Muscle layer of duodenum (tissue), 2 donors: ENCODE measurements at regions not wholly inside any gene's neighbourhood (a gene's known extent, or its start where the extent isn't known, plus 50 kb on each side); places are given as distances from the start of the nearest gene placed in this dataset.

Experiments
- H3K27ac ChIP-seq: one replicate; pipeline ENCODE4 v1.7.0; 2013; ENCODE audit warnings: mild to moderate bottlenecking, low read length
- H3K27me3 ChIP-seq: one replicate; pipeline ENCODE4 v1.7.0; 2013; ENCODE audit warnings: low read depth, mild to moderate bottlenecking, control low read depth, low read length
- H3K36me3 ChIP-seq, 2 donors: one replicate each; pipeline ENCODE4 v1.7.0; 2013; ENCODE audit warnings: low read length in 2 of 2, control low read depth in 1 of 2, mild to moderate bottlenecking in 1 of 2; ENCODE audit not compliant: insufficient read depth in 2 of 2, control insufficient read depth in 1 of 2
- H3K4me1 ChIP-seq, 2 donors: one replicate each; pipeline ENCODE4 v1.7.0; 2013; ENCODE audit warnings: low read length in 2 of 2, mild to moderate bottlenecking in 2 of 2, control low read depth in 1 of 2, moderate library complexity in 1 of 2; ENCODE audit not compliant: insufficient read depth in 2 of 2, control insufficient read depth in 1 of 2
- H3K4me3 ChIP-seq, 2 donors: one replicate each; pipeline ENCODE4 v1.7.0; 2013; ENCODE audit warnings: low read length in 2 of 2, low read depth in 1 of 2, mild to moderate bottlenecking in 1 of 2
- H3K9me3 ChIP-seq, 2 donors: one replicate each; pipeline ENCODE4 v1.7.0; 2013; ENCODE audit warnings: low read length in 2 of 2, control low read depth in 1 of 2, mild to moderate bottlenecking in 1 of 2; ENCODE audit not compliant: control insufficient read depth in 1 of 2
- donor health status: healthy.

GRCh38 chr10:10311966-10312365, 705.7 kb upstream of the CELF2 start:
- H3K27ac ChIP-seq, result no peak overlapping the region
- H3K4me1 ChIP-seq, result no peaks in the 10 kb centered on the region
- no peak overlapping the region for H3K4me3 ChIP-seq
- H3K9me3 ChIP-seq, result no peaks in the 10 kb centered on the region
- H3K36me3 ChIP-seq, result no peaks in the 10 kb centered on the region
- H3K27me3 ChIP-seq, result no peaks in the 10 kb centered on the region

- Histone ChIP-seq H3K4me1 (no peaks in the 10 kb centered on the region), H3K27me3 (no peaks in the 10 kb centered on the region), H3K9me3 (no peaks in the 10 kb centered on the region), H3K4me3 (no peak overlapping the region), H3K36me3 (no peaks in the 10 kb centered on the region), H3K27ac (no peak overlapping the region)
Observed at GRCh38 chr10:10313149-10313835, 704.4 kb upstream of the CELF2 start.

GRCh38 chr10:10314626-10315025, 703.0 kb upstream of the CELF2 start:
- Histone ChIP-seq H3K27me3 (no peaks in the 10 kb centered on the region), H3K36me3 (no peaks in the 10 kb centered on the region)

GRCh38 chr10:10315989-10316388, 701.7 kb upstream of the CELF2 start:
- Histone ChIP-seq H3K27me3 (no peaks in the 10 kb centered on the region), H3K36me3 (no peaks in the 10 kb centered on the region), H3K4me3 (no peak overlapping the region), H3K27ac (no peak overlapping the region), H3K4me1 (no peaks in the 10 kb centered on the region), H3K9me3 (no peaks in the 10 kb centered on the region)

More at GRCh38 chr10:10314626-10315025, 703.0 kb upstream of the CELF2 start:
- no peaks in the 10 kb centered on the region for H3K4me1 ChIP-seq
- no peaks in the 10 kb centered on the region for H3K9me3 ChIP-seq
- H3K4me3 ChIP-seq, result no peak overlapping the region
- no peak overlapping the region for H3K27ac ChIP-seq

- Histone ChIP-seq H3K27ac (no peak overlapping the region), H3K9me3 (no peaks in the 10 kb centered on the region), H3K4me3 (no peak overlapping the region), H3K4me1 (no peaks in the 10 kb centered on the region), H3K36me3 (no peaks in the 10 kb centered on the region), H3K27me3 (no peaks in the 10 kb centered on the region)
Observed at GRCh38 chr10:10317151-10317550, 700.5 kb upstream of the CELF2 start.

DNA sequence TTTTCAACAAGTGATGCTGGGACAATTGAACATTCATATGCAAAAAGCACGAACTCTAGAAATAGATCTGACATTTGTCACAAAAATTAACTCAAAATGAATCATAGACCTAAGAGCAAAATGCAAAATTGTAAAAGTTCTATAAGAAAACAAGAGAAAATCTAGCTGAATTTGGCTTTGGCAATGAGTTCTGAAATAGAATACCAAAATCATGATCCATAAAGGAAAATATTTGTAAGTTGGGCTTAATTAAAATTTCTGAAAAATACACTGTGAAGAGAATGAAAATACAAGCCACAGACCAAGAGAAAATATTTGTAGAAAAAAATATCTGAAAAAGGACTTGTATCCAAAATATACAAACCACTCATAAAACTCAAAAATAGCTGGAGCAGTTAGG, 698.8 kb upstream of the CELF2 start:
- H3K27me3 ChIP-seq, result no peaks in the 10 kb centered on the region
- H3K27ac ChIP-seq, result no peak overlapping the region
- H3K4me3 ChIP-seq, result no peak overlapping the region
- no peaks in the 10 kb centered on the region for H3K4me1 ChIP-seq
- H3K36me3 ChIP-seq, result no peaks in the 10 kb centered on the region
- H3K9me3 ChIP-seq, result no peaks in the 10 kb centered on the region

DNA sequence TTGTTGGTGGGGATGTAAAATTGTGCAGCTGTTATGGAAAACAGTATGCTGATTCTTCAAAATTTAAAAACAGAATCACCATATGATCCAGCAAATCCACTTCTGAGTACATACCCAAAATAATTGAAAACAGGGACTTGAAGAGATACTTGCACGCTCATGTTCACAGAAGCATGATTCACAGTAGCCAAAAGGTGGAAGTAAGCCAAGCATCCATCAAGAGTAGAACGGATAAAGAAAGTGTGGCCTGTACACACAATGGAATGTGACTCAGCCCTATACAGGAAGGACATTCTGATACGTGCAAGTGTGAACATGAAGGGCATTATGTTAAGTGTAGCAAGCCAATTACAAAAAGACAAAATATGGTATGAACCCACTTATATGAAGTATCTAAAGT, 696.7 kb upstream of the CELF2 start:
- no peaks in the 10 kb centered on the region for H3K36me3 ChIP-seq
- H3K27ac ChIP-seq, result no peak overlapping the region
- no peaks in the 10 kb centered on the region for H3K27me3 ChIP-seq
- H3K9me3 ChIP-seq, result no peaks in the 10 kb centered on the region
- no peaks in the 10 kb centered on the region for H3K4me1 ChIP-seq
- no peak overlapping the region for H3K4me3 ChIP-seq

- H3K4me3 ChIP-seq, result no peak overlapping the region
- H3K27ac ChIP-seq, result no peak overlapping the region
- H3K27me3 ChIP-seq, result no peaks in the 10 kb centered on the region
- no peaks in the 10 kb centered on the region for H3K36me3 ChIP-seq
- H3K4me1 ChIP-seq, result no peaks in the 10 kb centered on the region
- H3K9me3 ChIP-seq, result no peaks in the 10 kb centered on the region
Observed at GRCh38 chr10:10326116-10326515, 691.6 kb upstream of the CELF2 start.

DNA sequence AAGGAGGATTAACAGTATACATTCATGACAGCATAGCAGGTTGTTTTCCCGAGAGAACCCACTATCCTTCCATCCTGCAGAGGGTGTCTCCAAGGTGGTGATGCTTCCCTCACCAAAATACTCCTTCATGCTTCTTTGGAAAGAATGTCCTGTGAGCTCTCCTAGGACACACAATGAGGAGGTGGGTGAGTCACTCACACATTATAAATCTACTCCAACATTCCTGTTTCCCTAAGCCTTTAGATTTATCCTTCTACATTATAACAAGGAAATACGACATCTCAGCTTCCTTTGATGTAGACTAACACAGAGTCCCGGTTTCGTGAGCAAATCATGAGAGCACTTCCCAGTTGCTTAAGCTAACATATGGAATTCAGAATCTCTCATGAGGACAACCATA, 689.7 kb upstream of the CELF2 start:
- H3K4me3 ChIP-seq, result no peak overlapping the region
- H3K36me3 ChIP-seq, result no peaks in the 10 kb centered on the region
- no peaks in the 10 kb centered on the region for H3K9me3 ChIP-seq

GRCh38 chr10:10330418-10330817, 687.3 kb upstream of the CELF2 start:
- Histone ChIP-seq H3K4me3 (no peak overlapping the region), H3K9me3 (no peaks in the 10 kb centered on the region), H3K4me1 (no peaks in the 10 kb centered on the region), H3K27me3 (no peaks in the 10 kb centered on the region), H3K27ac (no peak overlapping the region), H3K36me3 (no peaks in the 10 kb centered on the region)

More for the DNA sequence above, 689.7 kb upstream of the CELF2 start:
- H3K27ac ChIP-seq, result no peak overlapping the region
- no peaks in the 10 kb centered on the region for H3K27me3 ChIP-seq
- H3K4me1 ChIP-seq, result no peaks in the 10 kb centered on the region

- Histone ChIP-seq H3K4me1 (no peaks in the 10 kb centered on the region), H3K4me3 (no peak overlapping the region), H3K9me3 (no peaks in the 10 kb centered on the region), H3K36me3 (no peaks in the 10 kb centered on the region), H3K27ac (no peak overlapping the region), H3K27me3 (no peaks in the 10 kb centered on the region)
Observed at GRCh38 chr10:10332786-10333185, 684.9 kb upstream of the CELF2 start.

- no peak overlapping the region for H3K27ac ChIP-seq
- no peak overlapping the region for H3K4me3 ChIP-seq
- H3K4me1 ChIP-seq, result no peaks in the 10 kb centered on the region
- H3K27me3 ChIP-seq, result no peaks in the 10 kb centered on the region
- no peaks in the 10 kb centered on the region for H3K36me3 ChIP-seq
- H3K9me3 ChIP-seq, result no peaks in the 10 kb centered on the region
Observed at GRCh38 chr10:10333622-10334021, 684.0 kb upstream of the CELF2 start.
